Astrocyte (in vitro differentiated cells and primary cell): ENCODE measurements at regions not wholly inside any gene's neighbourhood (a gene's known extent, or its start where the extent isn't known, plus 50 kb on each side); places are given as distances from the start of the nearest gene placed in this dataset.

ENCODE experiments used
- DNase-seq: peaks from one replicate; pipeline ENCODE4 v3.0.0-alpha.2; 2010; ENCODE audit warnings: low read depth
- FAIRE-seq: peaks from 2 replicates; lab custom pipeline; 2011; peaks lifted over from hg19 to GRCh38; lab: Jason Lieb, UNC
- H2AFZ ChIP-seq: 2 replicates; pipeline ENCODE4 v1.6.0; 2012; ENCODE audit warnings: low read depth, low read length, inconsistent platforms
- H3K27ac ChIP-seq: 2 replicates; pipeline ENCODE4 v1.5.1; 2011; ENCODE audit warnings: low read depth, low read length, inconsistent platforms
- H3K27me3 ChIP-seq: 2 replicates; pipeline ENCODE4 v1.6.0; 2011; ENCODE audit warnings: low read length, inconsistent platforms; ENCODE audit not compliant: insufficient read depth
- H3K36me3 ChIP-seq: 2 replicates; pipeline ENCODE4 v1.5.1; 2011; ENCODE audit warnings: low read length, inconsistent platforms; ENCODE audit not compliant: insufficient read depth
- H3K4me1 ChIP-seq: 2 replicates; pipeline ENCODE4 v1.5.1; 2011; ENCODE audit warnings: low read length, inconsistent platforms; ENCODE audit not compliant: insufficient read depth
- H3K4me2 ChIP-seq: 2 replicates; pipeline ENCODE4 v1.6.0; 2012; ENCODE audit warnings: low read length, inconsistent platforms
- H3K4me3 ChIP-seq: 2 replicates; pipeline ENCODE4 v1.5.1; 2011; ENCODE audit warnings: low read depth, mild to moderate bottlenecking, low read length, inconsistent platforms; ENCODE audit not compliant: insufficient read depth
- H3K79me2 ChIP-seq: 2 replicates; pipeline ENCODE4 v1.6.0; 2012; ENCODE audit warnings: mild to moderate bottlenecking, low read length, inconsistent platforms; ENCODE audit not compliant: insufficient read depth
- H3K9ac ChIP-seq: 2 replicates; pipeline ENCODE4 v1.6.0; 2012; ENCODE audit warnings: mild to moderate bottlenecking, low read length, inconsistent platforms
- H3K9me3 ChIP-seq: 2 replicates; pipeline ENCODE4 v1.5.1; 2012; ENCODE audit warnings: low read depth, mild to moderate bottlenecking, low read length, inconsistent platforms; ENCODE audit not compliant: insufficient read depth
- H4K20me1 ChIP-seq: 2 replicates; pipeline ENCODE4 v1.6.0; 2012; ENCODE audit warnings: low read length, inconsistent platforms; ENCODE audit not compliant: insufficient read depth
- H3K27ac Mint-ChIP-seq: one replicate; pipeline ENCODE4 v1.8.0; 2021; ENCODE audit warnings: mild to moderate bottlenecking, mixed read lengths; ENCODE audit not compliant: unreplicated experiment
- H3K27me3 Mint-ChIP-seq: one replicate; pipeline ENCODE4 v1.8.0; 2021; ENCODE audit warnings: low read depth, mixed read lengths; ENCODE audit not compliant: unreplicated experiment
- H3K36me3 Mint-ChIP-seq: one replicate; pipeline ENCODE4 v1.8.0; 2021; ENCODE audit warnings: low read depth, mixed read lengths; ENCODE audit not compliant: unreplicated experiment
- H3K4me1 Mint-ChIP-seq: one replicate; pipeline ENCODE4 v1.8.0; 2021; ENCODE audit warnings: low read depth, mixed read lengths; ENCODE audit not compliant: unreplicated experiment
- H3K4me3 Mint-ChIP-seq: one replicate; pipeline ENCODE4 v1.8.0; 2021; ENCODE audit warnings: mild to moderate bottlenecking, moderate library complexity, mixed read lengths; ENCODE audit not compliant: unreplicated experiment
- H3K9me3 Mint-ChIP-seq: one replicate; pipeline ENCODE4 v1.8.0; 2021; ENCODE audit warnings: mild to moderate bottlenecking, mixed read lengths; ENCODE audit not compliant: unreplicated experiment
- EZH2 ChIP-seq: IDR thresholded peaks from 2 replicates; pipeline ENCODE4 v1.6.1; 2012; ENCODE audit warnings: mild to moderate bottlenecking, low read length, inconsistent platforms; ENCODE audit not compliant: insufficient read depth
- TF ChIP-seq, protein P1 (sequence below): IDR thresholded peaks from 2 replicates; pipeline ENCODE4 v1.5.1; 2011; ENCODE audit warnings: low read depth, mild to moderate bottlenecking, inconsistent platforms, low read length, moderate library complexity; ENCODE audit not compliant: insufficient read depth

GRCh38 chr17:70648166-70648565 lies 478.8 kb downstream of the KCNJ2 start:
- no peaks in the 10 kb centered on the region for H3K79me2 ChIP-seq
- H3K9me3 Mint-ChIP-seq: peaks cover 6% of the 10 kb centered on the region
- H3K9ac ChIP-seq: no peak overlapping the region
- H3K27ac ChIP-seq: no peak overlapping the region
- H3K36me3 ChIP-seq: no peaks in the 10 kb centered on the region
- no peak overlapping the region for H3K4me3 Mint-ChIP-seq
- no peaks in the 10 kb centered on the region for H3K4me1 ChIP-seq
- no peaks in the 10 kb centered on the region for H3K36me3 Mint-ChIP-seq
- no peak overlapping the region for H3K4me3 ChIP-seq
- DNase-seq (no peak), FAIRE-seq (no peak)
- no peaks in the 10 kb centered on the region for H3K4me1 Mint-ChIP-seq
- H2AFZ ChIP-seq: no peak overlapping the region
- H3K27me3 ChIP-seq: no peaks in the 10 kb centered on the region
- TF ChIP-seq EZH2: no peak
- TF ChIP-seq, protein P1, sequence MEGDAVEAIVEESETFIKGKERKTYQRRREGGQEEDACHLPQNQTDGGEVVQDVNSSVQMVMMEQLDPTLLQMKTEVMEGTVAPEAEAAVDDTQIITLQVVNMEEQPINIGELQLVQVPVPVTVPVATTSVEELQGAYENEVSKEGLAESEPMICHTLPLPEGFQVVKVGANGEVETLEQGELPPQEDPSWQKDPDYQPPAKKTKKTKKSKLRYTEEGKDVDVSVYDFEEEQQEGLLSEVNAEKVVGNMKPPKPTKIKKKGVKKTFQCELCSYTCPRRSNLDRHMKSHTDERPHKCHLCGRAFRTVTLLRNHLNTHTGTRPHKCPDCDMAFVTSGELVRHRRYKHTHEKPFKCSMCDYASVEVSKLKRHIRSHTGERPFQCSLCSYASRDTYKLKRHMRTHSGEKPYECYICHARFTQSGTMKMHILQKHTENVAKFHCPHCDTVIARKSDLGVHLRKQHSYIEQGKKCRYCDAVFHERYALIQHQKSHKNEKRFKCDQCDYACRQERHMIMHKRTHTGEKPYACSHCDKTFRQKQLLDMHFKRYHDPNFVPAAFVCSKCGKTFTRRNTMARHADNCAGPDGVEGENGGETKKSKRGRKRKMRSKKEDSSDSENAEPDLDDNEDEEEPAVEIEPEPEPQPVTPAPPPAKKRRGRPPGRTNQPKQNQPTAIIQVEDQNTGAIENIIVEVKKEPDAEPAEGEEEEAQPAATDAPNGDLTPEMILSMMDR: no peak
- H4K20me1 ChIP-seq: no peaks in the 10 kb centered on the region
- H3K27me3 Mint-ChIP-seq: no peaks in the 10 kb centered on the region
- no peaks in the 10 kb centered on the region for H3K9me3 ChIP-seq
- H3K4me2 ChIP-seq: no peak overlapping the region
- H3K27ac Mint-ChIP-seq: no peak overlapping the region

GRCh38 chr17:70653850-70654249 lies 484.5 kb downstream of the KCNJ2 start:
- Histone ChIP-seq H3K27ac (no peak overlapping the region), H3K79me2 (no peaks in the 10 kb centered on the region), H3K36me3 (no peaks in the 10 kb centered on the region), H3K27me3 (no peaks in the 10 kb centered on the region), H3K4me3 (no peak overlapping the region), H3K9me3 (no peaks in the 10 kb centered on the region), H3K9ac (no peak overlapping the region), H3K4me2 (no peak overlapping the region), H3K4me1 (no peaks in the 10 kb centered on the region), H2AFZ (no peak overlapping the region), H4K20me1 (no peaks in the 10 kb centered on the region)
- FAIRE-seq: no peak
- Mint-ChIP-seq H3K27ac (no peak overlapping the region), H3K9me3 (peaks cover 2% of the 10 kb centered on the region), H3K4me3 (no peak overlapping the region), H3K27me3 (no peaks in the 10 kb centered on the region), H3K4me1 (no peaks in the 10 kb centered on the region), H3K36me3 (no peaks in the 10 kb centered on the region)
- TF ChIP-seq, protein P1: no peak
- no peak for TF ChIP-seq EZH2
- no peak for DNase-seq

GRCh38 chr17:70654706-70655105 lies 485.4 kb downstream of the KCNJ2 start:
- DNase-seq (no peak), FAIRE-seq (no peak)
- Mint-ChIP-seq H3K27me3 (no peaks in the 10 kb centered on the region), H3K36me3 (no peaks in the 10 kb centered on the region), H3K4me1 (no peaks in the 10 kb centered on the region), H3K27ac (no peak overlapping the region), H3K4me3 (no peak overlapping the region), H3K9me3 (peaks cover 2% of the 10 kb centered on the region)
- Histone ChIP-seq H3K9ac (no peak overlapping the region), H3K4me1 (no peaks in the 10 kb centered on the region), H3K4me2 (no peak overlapping the region), H3K9me3 (no peaks in the 10 kb centered on the region), H3K4me3 (no peak overlapping the region), H3K27ac (no peak overlapping the region), H3K36me3 (no peaks in the 10 kb centered on the region), H2AFZ (no peak overlapping the region), H4K20me1 (no peaks in the 10 kb centered on the region), H3K79me2 (no peaks in the 10 kb centered on the region), H3K27me3 (no peaks in the 10 kb centered on the region)
- TF ChIP-seq, protein P1: no peak
- no peak for TF ChIP-seq EZH2
